ENCODE measurements at regions not wholly inside any gene's neighbourhood (a gene's known extent, or its start where the extent isn't known, plus 50 kb on each side); places are given as distances from the start of the nearest gene placed in this dataset.

DNA sequence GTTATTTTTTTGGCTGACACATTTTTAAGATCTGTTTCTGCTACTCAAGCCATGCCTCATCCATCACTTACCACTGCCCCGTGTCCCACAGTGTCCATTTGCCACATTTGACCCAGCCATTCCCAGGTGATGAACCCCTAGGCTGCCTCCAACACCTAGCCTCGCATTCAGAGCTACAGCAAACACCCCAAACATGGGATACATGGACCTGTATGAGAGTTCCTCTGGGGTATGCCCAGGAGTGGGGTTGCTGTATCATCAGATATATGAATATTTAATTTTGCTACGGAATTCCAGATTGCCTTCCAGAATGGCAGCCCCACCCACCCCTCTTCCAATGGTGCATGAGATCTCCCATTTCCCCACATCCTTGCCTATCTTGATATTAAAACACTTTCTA lies 190.1 kb upstream of the RNF32 start:
- no peak overlapping the region for H3K27ac Mint-ChIP-seq (ENCODE audit: unreplicated experiment)
- H3K4me3 Mint-ChIP-seq, result no peak overlapping the region
- no peaks in the 10 kb centered on the region for H3K36me3 Mint-ChIP-seq (ENCODE audit: low read depth)
- H3K4me1 Mint-ChIP-seq, result no peaks in the 10 kb centered on the region
- no peaks in the 10 kb centered on the region for H3K9me3 Mint-ChIP-seq
- TF ChIP-seq, protein P1, sequence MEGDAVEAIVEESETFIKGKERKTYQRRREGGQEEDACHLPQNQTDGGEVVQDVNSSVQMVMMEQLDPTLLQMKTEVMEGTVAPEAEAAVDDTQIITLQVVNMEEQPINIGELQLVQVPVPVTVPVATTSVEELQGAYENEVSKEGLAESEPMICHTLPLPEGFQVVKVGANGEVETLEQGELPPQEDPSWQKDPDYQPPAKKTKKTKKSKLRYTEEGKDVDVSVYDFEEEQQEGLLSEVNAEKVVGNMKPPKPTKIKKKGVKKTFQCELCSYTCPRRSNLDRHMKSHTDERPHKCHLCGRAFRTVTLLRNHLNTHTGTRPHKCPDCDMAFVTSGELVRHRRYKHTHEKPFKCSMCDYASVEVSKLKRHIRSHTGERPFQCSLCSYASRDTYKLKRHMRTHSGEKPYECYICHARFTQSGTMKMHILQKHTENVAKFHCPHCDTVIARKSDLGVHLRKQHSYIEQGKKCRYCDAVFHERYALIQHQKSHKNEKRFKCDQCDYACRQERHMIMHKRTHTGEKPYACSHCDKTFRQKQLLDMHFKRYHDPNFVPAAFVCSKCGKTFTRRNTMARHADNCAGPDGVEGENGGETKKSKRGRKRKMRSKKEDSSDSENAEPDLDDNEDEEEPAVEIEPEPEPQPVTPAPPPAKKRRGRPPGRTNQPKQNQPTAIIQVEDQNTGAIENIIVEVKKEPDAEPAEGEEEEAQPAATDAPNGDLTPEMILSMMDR (conservative IDR thresholded peaks at IDR 0.05), result no peak
- DNase-seq (ENCODE audit: low read depth, low spot score), result no peak
- peaks cover 31% of the 10 kb centered on the region for H3K27me3 Mint-ChIP-seq (ENCODE audit: low read depth)

- DNase-seq (ENCODE audit: low read depth, low spot score), result no peak
- no peak overlapping the region for H3K27ac Mint-ChIP-seq (ENCODE audit: unreplicated experiment)
- H3K27me3 Mint-ChIP-seq (ENCODE audit: low read depth), result peaks cover 29% of the 10 kb centered on the region
- H3K4me1 Mint-ChIP-seq, result no peaks in the 10 kb centered on the region
- TF ChIP-seq, protein P1 (conservative IDR thresholded peaks at IDR 0.05), result no peak
- no peak overlapping the region for H3K4me3 Mint-ChIP-seq
- H3K36me3 Mint-ChIP-seq (ENCODE audit: low read depth), result no peaks in the 10 kb centered on the region
- H3K9me3 Mint-ChIP-seq, result no peaks in the 10 kb centered on the region
These were observed 191.7 kb upstream of the RNF32 start for GRCh38 chr7:156448918-156449317.

DNA sequence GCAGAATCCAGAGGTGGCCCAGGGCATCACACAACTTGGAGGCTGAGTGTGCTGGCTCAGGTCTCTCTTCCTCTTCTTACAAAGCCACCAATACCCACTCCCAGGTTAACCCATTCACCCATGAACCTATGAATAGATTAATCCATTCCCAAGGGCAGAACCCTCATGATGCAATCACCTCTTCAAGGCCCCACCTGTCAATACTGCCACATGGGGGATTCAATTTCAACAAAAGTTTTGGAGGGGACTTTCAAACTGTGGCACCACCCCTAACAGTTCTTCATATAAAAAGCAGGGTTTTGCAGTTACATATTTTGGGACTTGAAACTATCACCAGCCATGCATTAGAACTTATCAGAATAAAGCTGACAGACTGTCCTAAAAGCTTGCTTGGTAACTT lies 193.6 kb upstream of the RNF32 start:
- Mint-ChIP-seq H3K27me3 (ENCODE audit: low read depth) (peaks cover 11% of the 10 kb centered on the region), H3K4me1 (no peaks in the 10 kb centered on the region), H3K36me3 (ENCODE audit: low read depth) (no peaks in the 10 kb centered on the region), H3K27ac (ENCODE audit: unreplicated experiment) (no peak overlapping the region), H3K9me3 (no peaks in the 10 kb centered on the region), H3K4me3 (no peak overlapping the region)
- TF ChIP-seq, protein P1 (conservative IDR thresholded peaks at IDR 0.05), result no peak
- DNase-seq (ENCODE audit: low read depth, low spot score), result no peak

- Mint-ChIP-seq H3K4me1 (no peaks in the 10 kb centered on the region), H3K27me3 (ENCODE audit: low read depth) (peaks cover 5% of the 10 kb centered on the region), H3K36me3 (ENCODE audit: low read depth) (no peaks in the 10 kb centered on the region), H3K4me3 (no peak overlapping the region), H3K27ac (ENCODE audit: unreplicated experiment) (peak overlapping the region; percentile 72), H3K9me3 (no peaks in the 10 kb centered on the region)
- no peak for DNase-seq (ENCODE audit: low read depth, low spot score)
- TF ChIP-seq, protein P1 (conservative IDR thresholded peaks at IDR 0.05), result no peak
These were observed 194.4 kb upstream of the RNF32 start for GRCh38 chr7:156445997-156446761.

- no peaks in the 10 kb centered on the region for H3K4me1 Mint-ChIP-seq
- no peaks in the 10 kb centered on the region for H3K36me3 Mint-ChIP-seq (ENCODE audit: low read depth)
- H3K27me3 Mint-ChIP-seq (ENCODE audit: low read depth), result peaks cover 4% of the 10 kb centered on the region
- TF ChIP-seq, protein P1 (conservative IDR thresholded peaks at IDR 0.05), result no peak
- DNase-seq (ENCODE audit: low read depth, low spot score), result no peak
- H3K27ac Mint-ChIP-seq (ENCODE audit: unreplicated experiment), result no peak overlapping the region
- no peaks in the 10 kb centered on the region for H3K9me3 Mint-ChIP-seq
- H3K4me3 Mint-ChIP-seq, result no peak overlapping the region
These were observed 198.1 kb upstream of the RNF32 start for GRCh38 chr7:156442516-156442915.
